C4-2B (cell line): ENCODE measurements at regions not wholly inside any gene's neighbourhood (a gene's known extent, or its start where the extent isn't known, plus 50 kb on each side); places are given as distances from the start of the nearest gene placed in this dataset.

Experiments used
- H3K27ac ChIP-seq: fragments of 450-650 bp; 2 replicates; pipeline ENCODE4 v1.5.1; 2017
- ZFX ChIP-seq: fragments of 450-650 bp; IDR thresholded peaks from 2 replicates; pipeline ENCODE4 v1.6.1; 2017
- TF ChIP-seq, protein P1 (sequence below): fragments of 450-650 bp; conservative IDR thresholded peaks from 2 replicates; pipeline ENCODE4 v1.5.1; 2017; ENCODE audit warnings: mild to moderate bottlenecking

DNA sequence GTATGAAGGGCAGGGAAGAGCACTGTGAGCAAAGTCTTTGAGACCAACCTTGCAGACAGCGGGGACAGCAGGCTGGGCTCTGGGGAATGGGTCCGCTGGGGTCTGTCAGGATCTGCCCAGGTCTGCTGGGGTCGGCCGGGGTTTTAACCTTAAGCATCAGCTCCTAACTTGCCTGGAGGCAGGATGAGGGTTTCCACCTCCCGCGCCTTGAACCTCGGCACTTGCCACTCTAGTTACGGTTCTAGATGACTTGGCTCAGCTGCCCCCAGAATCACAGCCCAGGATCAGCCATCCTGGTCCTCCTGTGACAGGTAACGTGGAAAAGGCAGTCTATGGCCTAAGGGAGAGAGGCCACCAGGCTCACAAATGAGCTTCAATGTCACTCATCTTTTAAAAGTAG is 50.4 kb upstream of the CACUL1 start:
- TF ChIP-seq, protein P1, sequence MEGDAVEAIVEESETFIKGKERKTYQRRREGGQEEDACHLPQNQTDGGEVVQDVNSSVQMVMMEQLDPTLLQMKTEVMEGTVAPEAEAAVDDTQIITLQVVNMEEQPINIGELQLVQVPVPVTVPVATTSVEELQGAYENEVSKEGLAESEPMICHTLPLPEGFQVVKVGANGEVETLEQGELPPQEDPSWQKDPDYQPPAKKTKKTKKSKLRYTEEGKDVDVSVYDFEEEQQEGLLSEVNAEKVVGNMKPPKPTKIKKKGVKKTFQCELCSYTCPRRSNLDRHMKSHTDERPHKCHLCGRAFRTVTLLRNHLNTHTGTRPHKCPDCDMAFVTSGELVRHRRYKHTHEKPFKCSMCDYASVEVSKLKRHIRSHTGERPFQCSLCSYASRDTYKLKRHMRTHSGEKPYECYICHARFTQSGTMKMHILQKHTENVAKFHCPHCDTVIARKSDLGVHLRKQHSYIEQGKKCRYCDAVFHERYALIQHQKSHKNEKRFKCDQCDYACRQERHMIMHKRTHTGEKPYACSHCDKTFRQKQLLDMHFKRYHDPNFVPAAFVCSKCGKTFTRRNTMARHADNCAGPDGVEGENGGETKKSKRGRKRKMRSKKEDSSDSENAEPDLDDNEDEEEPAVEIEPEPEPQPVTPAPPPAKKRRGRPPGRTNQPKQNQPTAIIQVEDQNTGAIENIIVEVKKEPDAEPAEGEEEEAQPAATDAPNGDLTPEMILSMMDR: no peak
- TF ChIP-seq ZFX: no peak
- H3K27ac ChIP-seq: no peak overlapping the region

DNA sequence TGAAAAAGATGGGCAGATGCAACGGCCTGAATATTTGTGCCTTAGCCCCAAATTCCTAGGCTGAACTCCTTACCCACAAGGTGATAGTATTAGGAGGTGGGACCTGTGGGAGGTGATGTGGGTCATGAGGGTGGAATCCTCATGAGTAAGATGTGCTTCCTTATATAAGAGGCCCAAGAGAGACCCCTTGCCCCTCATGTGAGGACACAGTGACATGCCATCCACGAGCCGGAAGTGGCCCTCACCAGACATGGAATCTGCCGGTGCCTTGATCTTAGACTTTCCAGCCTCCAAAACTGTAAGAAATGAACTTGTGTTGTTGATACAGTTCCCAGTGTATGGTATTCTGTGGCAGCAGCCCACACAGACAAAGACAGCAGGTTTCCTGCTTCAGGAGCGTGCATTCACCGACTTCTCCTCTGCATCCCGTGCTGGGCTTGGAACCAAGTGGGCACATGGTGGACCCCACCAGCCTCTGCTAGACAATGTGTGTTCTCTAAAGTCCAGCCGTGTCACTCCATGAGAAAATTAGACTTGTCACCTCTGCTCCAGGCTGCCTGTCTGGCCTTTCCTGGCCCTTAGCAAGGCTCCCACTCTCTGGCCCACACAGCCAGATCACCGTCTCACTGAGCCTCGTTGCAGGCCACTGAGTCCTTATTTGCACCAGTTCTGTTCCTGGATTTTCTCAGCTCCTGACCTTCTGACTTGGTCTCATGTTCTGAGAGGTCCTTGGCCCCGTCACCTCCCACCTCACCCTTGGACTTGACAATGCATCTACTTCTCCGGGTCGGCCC is 52.9 kb upstream of the CACUL1 start:
- H3K27ac ChIP-seq: no peak overlapping the region
- no peak for TF ChIP-seq ZFX
- TF ChIP-seq, protein P1: no peak

DNA sequence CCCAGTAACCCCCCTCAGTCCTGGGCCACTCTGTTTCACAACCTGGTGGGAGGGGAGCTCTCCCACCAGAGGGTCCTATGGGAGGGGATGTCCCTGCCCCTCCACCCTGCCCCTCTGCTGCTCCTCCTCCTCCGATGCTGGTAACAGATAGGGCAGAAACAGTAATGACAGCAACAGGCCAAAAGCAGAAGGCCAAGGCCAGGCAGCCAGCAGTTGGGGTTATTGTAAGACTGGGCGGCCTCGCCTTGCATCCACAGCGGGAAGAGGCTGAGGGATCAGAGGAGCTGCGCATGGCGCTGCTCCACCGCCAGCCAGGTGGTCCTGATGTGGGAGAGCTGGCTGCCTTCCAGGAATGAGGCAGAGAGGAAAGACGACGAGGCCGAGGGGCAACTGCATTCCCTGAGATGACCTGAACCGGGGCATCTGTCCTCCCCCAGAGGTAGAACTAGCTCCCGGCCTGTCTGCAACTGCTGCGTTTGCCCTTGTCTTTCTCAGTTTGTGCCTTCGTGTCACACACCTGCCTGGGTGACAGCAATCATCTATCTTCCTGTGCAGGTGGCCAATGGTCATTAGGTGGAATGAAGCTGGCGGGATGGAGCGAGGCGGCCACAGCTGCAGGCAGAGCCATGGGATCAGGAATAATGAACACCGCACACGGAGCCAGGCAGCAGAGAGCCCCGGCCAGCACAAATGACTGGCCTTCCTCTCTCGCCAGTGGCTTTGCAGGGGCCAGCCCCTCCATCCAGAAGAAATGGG is 54.0 kb upstream of the CACUL1 start:
- no peak for TF ChIP-seq ZFX
- TF ChIP-seq, protein P1: no peak
- no peak overlapping the region for H3K27ac ChIP-seq

DNA sequence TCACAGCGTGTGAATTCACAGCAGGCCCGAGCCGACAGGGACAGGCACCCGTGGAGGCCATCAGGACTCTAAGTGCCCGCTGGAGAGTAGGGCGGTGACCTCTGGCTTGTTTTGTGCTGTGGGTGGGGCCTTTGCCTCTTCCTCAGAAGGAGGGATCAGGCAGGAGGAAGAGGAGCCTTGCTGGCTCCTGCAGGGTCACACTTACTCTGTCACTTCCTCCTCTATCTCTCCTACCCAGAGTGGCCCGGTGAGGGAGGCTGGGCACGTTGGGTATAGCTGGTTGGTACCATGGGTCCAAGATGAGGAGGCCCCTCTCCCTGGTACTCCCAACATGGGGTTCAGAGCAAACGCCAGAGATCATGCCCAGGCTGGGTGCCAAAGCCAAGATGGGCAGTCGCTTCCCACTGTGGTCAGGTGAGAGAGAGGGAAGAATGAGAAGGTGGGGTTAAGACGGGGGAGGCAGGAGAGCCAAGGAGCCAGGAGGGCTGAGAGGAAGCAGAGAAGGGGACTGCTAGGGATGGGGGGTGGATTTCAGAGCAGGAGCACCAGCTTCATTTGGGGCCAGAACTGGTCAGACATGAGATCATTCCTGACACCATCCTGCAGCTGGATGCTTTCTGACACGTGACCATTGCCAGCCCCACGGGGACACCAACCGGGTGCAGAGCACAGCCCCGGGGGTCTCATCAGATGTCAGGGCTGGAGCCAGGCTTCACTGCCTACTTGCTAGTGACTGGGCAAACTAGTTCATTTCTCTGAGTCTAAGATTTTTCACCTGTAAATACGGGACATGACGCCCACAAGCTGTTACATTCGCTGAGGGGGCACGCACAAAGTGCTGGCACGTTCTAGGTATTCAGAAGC is 54.8 kb upstream of the CACUL1 start:
- no peak for TF ChIP-seq ZFX
- TF ChIP-seq, protein P1: no peak
- H3K27ac ChIP-seq: no peak overlapping the region

DNA sequence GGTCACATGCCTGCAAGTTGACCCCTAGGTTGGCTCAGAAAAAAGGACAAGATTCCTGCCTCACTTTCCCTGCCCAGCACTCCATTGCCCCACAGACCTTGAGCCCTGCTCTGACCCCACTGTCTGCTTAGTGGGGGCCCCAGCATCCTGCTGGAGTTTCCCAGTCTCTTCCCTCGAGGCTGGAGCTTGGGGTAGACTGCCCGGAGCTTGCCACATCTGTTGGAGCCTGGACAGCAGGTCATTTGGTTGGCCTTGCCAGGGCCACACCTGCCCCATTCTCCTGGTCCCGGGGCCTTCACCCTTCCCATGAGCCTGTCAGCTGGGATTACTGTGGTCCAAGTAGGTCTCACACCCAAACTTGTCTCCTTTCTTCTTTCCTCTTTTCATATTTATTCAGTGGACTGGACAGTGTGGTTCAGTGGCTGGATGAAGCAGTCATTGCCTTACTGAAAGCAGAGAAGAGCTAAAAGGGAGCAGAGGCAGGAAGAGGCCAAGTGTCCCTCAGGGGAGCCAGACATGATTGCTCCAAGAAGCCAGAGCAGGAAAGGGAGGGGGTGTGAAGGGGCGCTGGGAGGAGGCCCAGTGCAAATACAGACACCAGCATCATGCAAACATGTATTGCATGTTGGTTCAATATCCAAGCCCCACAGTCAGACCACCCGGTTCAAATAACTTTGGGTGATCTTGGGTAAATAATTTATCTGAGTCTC is 56.2 kb upstream of the CACUL1 start:
- TF ChIP-seq, protein P1: no peak
- no peak for TF ChIP-seq ZFX
- H3K27ac ChIP-seq: no peak overlapping the region

DNA sequence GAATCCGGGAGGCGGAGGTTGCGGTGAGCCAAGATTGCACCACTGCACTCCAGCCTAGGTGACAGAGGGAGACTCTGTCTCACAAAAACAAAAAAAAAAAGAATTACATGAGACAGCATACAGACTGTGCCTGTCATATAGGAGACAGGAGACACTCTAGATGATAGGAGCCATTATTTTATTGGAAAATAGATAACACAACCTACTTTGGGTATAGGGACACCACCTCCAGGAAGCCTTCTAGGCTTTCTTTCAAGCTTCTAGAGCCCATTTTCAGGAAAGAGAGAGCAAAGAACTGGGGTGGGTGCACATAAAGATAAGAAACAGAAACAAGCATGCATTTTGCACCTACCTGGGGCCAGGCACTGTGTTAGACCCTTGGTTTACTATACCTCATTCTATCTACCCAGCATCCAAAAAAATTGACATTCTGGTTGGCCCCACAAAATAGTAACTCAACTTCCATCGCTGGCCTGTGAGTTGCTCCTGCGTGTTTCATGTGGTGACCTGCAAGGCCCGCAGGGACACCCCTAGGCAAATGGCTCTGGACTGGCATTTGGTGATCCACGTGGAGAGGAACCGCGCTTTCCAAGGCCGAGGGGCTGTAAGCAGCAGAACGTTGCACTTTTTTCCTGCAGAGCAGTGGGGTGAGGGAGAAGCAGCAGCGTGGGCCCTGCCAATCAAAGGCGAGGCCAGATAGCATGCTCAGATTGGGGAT is 57.1 kb upstream of the CACUL1 start:
- no peak overlapping the region for H3K27ac ChIP-seq
- TF ChIP-seq, protein P1: no peak
- TF ChIP-seq ZFX: no peak
